ENCODE measurements at regions not wholly inside any gene's neighbourhood (a gene's known extent, or its start where the extent isn't known, plus 50 kb on each side); places are given as distances from the start of the nearest gene placed in this dataset.

DNA sequence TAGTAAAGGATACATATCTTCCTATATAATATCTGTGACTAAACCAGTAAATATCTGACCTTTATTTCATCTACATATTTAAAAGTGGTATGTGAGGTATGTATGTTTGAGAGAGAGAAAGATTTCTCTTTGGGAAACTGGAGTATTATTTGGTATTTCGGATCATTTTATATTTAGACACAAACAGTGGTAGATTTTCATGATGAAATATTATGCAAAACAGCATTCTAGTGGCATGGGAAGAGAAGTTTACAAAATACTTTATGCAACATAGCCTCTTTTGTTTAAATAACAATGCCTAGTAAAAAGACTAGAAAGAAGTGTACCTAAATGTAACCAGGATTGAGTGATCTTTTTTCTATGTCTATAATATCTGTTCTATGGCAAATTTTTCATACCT, 98.6 kb upstream of the TMEM168 start:
- H2AK5ac ChIP-seq (ENCODE audit: insufficient read length, low read length) = no peak overlapping the region
- H2BK5ac ChIP-seq (ENCODE audit: insufficient read length, low read length) = no peak overlapping the region
- DNase-seq = no peak
- H3K9ac ChIP-seq (ENCODE audit: extremely low read depth, insufficient read length, low read length) = no peak overlapping the region
- Mint-ChIP-seq H3K36me3 (ENCODE audit: insufficient read depth in 1 of 3, low read depth in 3 of 3) (peaks cover 18 to 31% (median 26%) of the 10 kb centered on the region in 3 experiments), H3K4me1 (peaks cover 14 to 16% of the 10 kb centered on the region in 2 experiments), H3K9me3 (peaks cover 0 to 2% of the 10 kb centered on the region in 2 experiments; a peak in 1 of 5 replicates), H3K27me3 (ENCODE audit: low read depth) (no peaks in the 10 kb centered on the region), H3K27ac (no peak overlapping the region), H3K4me3 (no peak overlapping the region)
- no peak overlapping the region for H2BK20ac ChIP-seq (ENCODE audit: low read depth, low read length, poor library complexity, severe bottlenecking)
- no peak overlapping the region for H3K27ac ChIP-seq (ENCODE audit: insufficient read length, low read depth, low read length)
- H2BK15ac ChIP-seq (ENCODE audit: low read depth, low read length) = no peak overlapping the region
- H3K4ac ChIP-seq (ENCODE audit: low read depth, low read length) = no peak overlapping the region
- no peak overlapping the region for H2BK120ac ChIP-seq (ENCODE audit: low read depth, low read length, poor library complexity, severe bottlenecking)
- no peaks in the 10 kb centered on the region for H3K9me3 ChIP-seq (ENCODE audit: control insufficient read depth, low read depth, low read length)
- no CpG with 5 or more reads among the region's 1 CpG for WGBS (ENCODE audit: extremely low coverage, insufficient read length, low lambda C conversion rate)
- no peak overlapping the region for H2AFZ ChIP-seq (ENCODE audit: low read length)
- H3K14ac ChIP-seq (ENCODE audit: insufficient read depth, low read length) = no peak overlapping the region
- no peaks in the 10 kb centered on the region for H3K27me3 ChIP-seq (ENCODE audit: insufficient read depth, low read length)
- no peak overlapping the region for H4K91ac ChIP-seq (ENCODE audit: insufficient read length, low read depth, low read length)
- H3T11ph ChIP-seq (ENCODE audit: low read length) = no peak overlapping the region
- no peaks in the 10 kb centered on the region for H3K23me2 ChIP-seq (ENCODE audit: insufficient read length, low read depth, low read length, poor library complexity, severe bottlenecking)
- TF ChIP-seq, protein P1, sequence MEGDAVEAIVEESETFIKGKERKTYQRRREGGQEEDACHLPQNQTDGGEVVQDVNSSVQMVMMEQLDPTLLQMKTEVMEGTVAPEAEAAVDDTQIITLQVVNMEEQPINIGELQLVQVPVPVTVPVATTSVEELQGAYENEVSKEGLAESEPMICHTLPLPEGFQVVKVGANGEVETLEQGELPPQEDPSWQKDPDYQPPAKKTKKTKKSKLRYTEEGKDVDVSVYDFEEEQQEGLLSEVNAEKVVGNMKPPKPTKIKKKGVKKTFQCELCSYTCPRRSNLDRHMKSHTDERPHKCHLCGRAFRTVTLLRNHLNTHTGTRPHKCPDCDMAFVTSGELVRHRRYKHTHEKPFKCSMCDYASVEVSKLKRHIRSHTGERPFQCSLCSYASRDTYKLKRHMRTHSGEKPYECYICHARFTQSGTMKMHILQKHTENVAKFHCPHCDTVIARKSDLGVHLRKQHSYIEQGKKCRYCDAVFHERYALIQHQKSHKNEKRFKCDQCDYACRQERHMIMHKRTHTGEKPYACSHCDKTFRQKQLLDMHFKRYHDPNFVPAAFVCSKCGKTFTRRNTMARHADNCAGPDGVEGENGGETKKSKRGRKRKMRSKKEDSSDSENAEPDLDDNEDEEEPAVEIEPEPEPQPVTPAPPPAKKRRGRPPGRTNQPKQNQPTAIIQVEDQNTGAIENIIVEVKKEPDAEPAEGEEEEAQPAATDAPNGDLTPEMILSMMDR (conservative IDR thresholded peaks at IDR 0.05) = no peak
- no peak overlapping the region for H4K5ac ChIP-seq (ENCODE audit: insufficient read length, low read depth, low read length)
- no peak overlapping the region for H3K23ac ChIP-seq (ENCODE audit: insufficient read length, low read depth, low read length)
- peaks cover 2% of the 10 kb centered on the region; the same call in 1 of the 2 replicates for H3K4me1 ChIP-seq (ENCODE audit: insufficient read depth, low read length)
- no peak overlapping the region for H3K18ac ChIP-seq (ENCODE audit: insufficient read length, low read depth, low read length)
- H3K4me2 ChIP-seq (ENCODE audit: insufficient read depth, insufficient read length, low read length) = no peak overlapping the region
- no peak overlapping the region for H2BK12ac ChIP-seq (ENCODE audit: insufficient read length, low read depth, low read length)
- H3K79me1 ChIP-seq (ENCODE audit: insufficient read depth, low read depth, low read length, poor library complexity, severe bottlenecking) = no peaks in the 10 kb centered on the region
- H3K79me2 ChIP-seq (ENCODE audit: insufficient read depth, low read length) = no peaks in the 10 kb centered on the region
- H4K20me1 ChIP-seq (ENCODE audit: control insufficient read depth, insufficient read depth, insufficient read length) = no peaks in the 10 kb centered on the region
- H4K8ac ChIP-seq (replicated peaks; ENCODE audit: insufficient read length, low read depth, low read length) = no peak overlapping the region
- H3K56ac ChIP-seq (ENCODE audit: insufficient read length, low read depth, low read length) = no peak overlapping the region
